ENCODE measurements at regions not wholly inside any gene's neighbourhood (a gene's known extent, or its start where the extent isn't known, plus 50 kb on each side); places are given as distances from the start of the nearest gene placed in this dataset.

GRCh38 chr22:23000657-23001347, 69.5 kb upstream of the GNAZ start:
- no peak for DNase-seq

DNA sequence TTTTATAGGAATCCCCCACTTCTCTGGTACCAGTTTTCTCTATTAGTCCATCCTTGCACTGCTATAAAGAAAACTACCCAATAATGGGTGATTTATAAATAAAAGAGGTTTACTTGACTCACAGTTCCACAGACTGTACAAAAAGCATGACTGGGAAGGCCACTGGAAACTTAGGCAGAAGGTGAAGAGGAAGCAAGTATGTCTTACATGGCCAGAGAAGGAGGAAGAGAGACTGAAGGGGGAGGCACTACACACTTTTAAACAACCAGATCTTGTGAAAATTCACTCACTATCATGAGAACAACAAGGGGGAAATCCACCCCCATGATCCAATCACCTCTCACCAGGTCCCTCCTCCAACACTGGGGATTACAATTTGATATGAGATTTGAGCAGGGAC, 68.9 kb upstream of the GNAZ start:
- DNase-seq: no peak

DNA sequence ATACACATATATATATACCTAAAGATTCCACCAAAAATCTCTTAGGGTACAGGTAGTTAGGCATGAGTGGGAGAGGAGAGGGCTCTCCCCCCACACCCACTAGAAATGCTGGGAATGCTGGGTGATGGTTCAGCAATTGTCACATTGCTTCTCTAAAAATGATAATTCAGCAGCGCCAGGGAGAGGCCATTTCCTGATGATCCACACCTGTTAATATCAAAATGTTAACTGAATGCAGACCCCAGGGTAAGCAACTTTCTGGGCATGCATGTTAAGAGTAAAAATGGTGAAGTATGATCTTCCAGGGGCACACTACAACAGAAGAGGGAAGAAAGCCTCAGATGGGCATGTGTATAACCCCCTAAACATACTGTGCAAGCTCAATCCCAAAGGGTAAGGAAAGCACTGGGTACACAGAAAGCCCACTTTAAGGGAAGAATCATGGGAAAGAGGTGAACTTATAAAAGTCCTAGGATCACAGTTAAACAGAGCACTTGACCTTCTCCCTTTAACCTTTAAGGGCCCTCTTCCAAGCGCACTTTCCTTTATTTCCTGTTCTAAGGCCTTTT, 67.6 kb upstream of the GNAZ start:
- DNase-seq: no peak

- DNase-seq: no peak
Observed at GRCh38 chr22:23007823-23008222, 62.5 kb upstream of the GNAZ start.

GRCh38 chr22:23008896-23009295, 61.4 kb upstream of the GNAZ start:
- no peak for DNase-seq

All from T-helper 2 cell (primary cell).